ENCODE measurements at regions not wholly inside any gene's neighbourhood (a gene's known extent, or its start where the extent isn't known, plus 50 kb on each side); places are given as distances from the start of the nearest gene placed in this dataset.
"Not testable (repeated sequence)": the region's sequence is repeated elsewhere in the genome, so short reads cannot be mapped to it uniquely, and the experiment has no call there.

DNA sequence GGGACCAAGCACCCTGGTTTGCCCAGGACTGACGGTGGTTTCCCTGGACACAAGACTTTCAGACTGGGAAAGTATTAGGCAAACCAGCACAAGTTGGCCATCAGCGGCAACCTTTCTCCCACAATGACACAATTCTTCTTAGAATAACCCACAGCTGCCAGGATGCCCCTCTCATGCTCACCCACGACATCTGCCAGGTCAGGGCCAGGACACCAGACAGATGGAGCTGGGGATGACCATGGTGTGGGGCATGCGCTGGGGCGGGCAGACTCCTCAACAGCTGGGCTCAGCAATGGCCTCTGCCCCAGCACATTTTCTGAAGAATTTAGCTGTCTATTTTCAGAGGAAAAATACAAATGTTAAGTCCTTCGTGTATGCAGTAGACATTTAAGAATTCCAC lies 226.4 kb downstream of the FNDC1 start:
- intact Hi-C loops (cut with DNase I; ENCODE audit: low total_unique reads) = no loop called here
- Histone ChIP-seq H3K4me1 (no peaks in the 10 kb centered on the region), H3K27ac (no peak overlapping the region), H3K4me3 (no peak overlapping the region), H3K9me3 (no peaks in the 10 kb centered on the region), H3K27me3 (no peaks in the 10 kb centered on the region), H3K36me3 (no peaks in the 10 kb centered on the region)
- TF ChIP-seq, protein P1, sequence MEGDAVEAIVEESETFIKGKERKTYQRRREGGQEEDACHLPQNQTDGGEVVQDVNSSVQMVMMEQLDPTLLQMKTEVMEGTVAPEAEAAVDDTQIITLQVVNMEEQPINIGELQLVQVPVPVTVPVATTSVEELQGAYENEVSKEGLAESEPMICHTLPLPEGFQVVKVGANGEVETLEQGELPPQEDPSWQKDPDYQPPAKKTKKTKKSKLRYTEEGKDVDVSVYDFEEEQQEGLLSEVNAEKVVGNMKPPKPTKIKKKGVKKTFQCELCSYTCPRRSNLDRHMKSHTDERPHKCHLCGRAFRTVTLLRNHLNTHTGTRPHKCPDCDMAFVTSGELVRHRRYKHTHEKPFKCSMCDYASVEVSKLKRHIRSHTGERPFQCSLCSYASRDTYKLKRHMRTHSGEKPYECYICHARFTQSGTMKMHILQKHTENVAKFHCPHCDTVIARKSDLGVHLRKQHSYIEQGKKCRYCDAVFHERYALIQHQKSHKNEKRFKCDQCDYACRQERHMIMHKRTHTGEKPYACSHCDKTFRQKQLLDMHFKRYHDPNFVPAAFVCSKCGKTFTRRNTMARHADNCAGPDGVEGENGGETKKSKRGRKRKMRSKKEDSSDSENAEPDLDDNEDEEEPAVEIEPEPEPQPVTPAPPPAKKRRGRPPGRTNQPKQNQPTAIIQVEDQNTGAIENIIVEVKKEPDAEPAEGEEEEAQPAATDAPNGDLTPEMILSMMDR (IDR thresholded peaks at IDR 0.05) = no peak
- TF ChIP-seq POLR2A (IDR thresholded peaks at IDR 0.05) = no peak
- DNase-seq = no peak

DNA sequence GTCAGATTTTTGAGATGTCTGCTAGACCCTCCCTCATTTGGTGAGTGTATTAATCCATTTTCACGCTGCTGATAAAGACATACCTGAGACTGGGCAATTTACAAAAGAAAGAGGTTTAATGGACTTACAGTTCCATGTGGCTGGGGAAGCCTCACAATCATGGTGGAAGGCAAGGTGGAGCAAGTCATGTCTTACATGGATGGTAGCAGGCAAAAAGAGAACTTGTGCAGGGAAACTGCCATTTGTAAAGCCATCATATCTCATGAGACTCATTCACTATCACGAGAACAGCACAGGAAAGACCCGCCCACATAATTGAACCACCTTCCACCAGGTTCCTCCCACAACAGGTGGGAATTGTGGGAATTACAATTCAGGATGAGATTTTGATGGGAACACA lies 223.5 kb downstream of the FNDC1 start:
- H3K27me3 ChIP-seq; H3K36me3 ChIP-seq; H3K9me3 ChIP-seq; intact Hi-C loops (cut with DNase I; ENCODE audit: low total_unique reads); H3K4me1 ChIP-seq; H3K27ac ChIP-seq; H3K4me3 ChIP-seq; DNase-seq: not testable (repeated sequence)

DNA sequence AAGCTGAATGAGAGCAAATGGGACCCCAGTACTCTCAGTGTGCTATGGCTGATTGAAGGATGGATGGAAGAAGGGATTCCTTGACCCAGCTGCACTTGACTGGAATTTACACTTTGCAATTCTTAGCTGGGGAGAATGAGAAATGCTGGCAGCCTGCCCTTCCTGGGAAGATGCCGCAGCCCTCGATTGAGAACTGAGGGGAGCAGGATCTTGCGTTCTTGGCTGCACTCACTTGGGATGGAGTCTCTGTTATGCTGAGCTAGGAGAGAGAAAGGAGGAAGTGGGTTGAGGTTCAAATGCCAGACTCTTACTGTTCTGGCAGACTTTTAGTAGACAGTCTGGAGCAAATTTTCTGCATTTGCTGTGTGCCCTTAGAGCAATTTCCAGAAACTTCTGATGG lies 221.2 kb downstream of the FNDC1 start:
- intact Hi-C loops (cut with DNase I; ENCODE audit: low total_unique reads) = no loop called here
- no peak overlapping the region for H3K4me3 ChIP-seq
- DNase-seq = no peak
- no peaks in the 10 kb centered on the region for H3K4me1 ChIP-seq
- no peaks in the 10 kb centered on the region for H3K27me3 ChIP-seq
- no peak overlapping the region for H3K27ac ChIP-seq
- no peaks in the 10 kb centered on the region for H3K9me3 ChIP-seq
- no peaks in the 10 kb centered on the region for H3K36me3 ChIP-seq
- TF ChIP-seq, protein P1 (IDR thresholded peaks at IDR 0.05) = no peak
- no peak for TF ChIP-seq POLR2A (IDR thresholded peaks at IDR 0.05)

DNA sequence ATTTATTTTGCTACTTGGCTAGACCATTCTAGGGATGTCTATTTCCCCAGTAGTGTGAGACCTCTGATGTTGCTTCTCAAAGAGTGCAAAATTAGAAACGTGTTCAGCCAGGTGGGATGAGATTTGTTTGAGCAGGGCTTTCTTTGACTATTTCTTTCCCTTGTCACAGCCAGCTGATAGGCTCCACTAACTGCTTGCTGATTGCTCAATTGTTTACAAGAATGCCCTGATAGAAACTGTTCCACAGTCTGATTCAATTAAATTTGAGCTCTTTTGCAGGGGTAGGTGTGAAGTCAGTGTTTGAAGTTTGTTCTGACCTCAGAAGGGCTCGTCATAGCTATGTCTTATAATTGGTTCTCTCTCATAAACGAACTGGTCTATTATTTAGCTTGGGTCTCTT lies 220.5 kb downstream of the FNDC1 start:
- Histone ChIP-seq H3K27ac (no peak overlapping the region), H3K36me3 (no peaks in the 10 kb centered on the region), H3K9me3 (no peaks in the 10 kb centered on the region), H3K4me1 (no peaks in the 10 kb centered on the region), H3K4me3 (no peak overlapping the region), H3K27me3 (no peaks in the 10 kb centered on the region)
- intact Hi-C loops (cut with DNase I; ENCODE audit: low total_unique reads) = no loop called here
- TF ChIP-seq, protein P1 (IDR thresholded peaks at IDR 0.05) = no peak
- TF ChIP-seq POLR2A (IDR thresholded peaks at IDR 0.05) = no peak
- DNase-seq = no peak

DNA sequence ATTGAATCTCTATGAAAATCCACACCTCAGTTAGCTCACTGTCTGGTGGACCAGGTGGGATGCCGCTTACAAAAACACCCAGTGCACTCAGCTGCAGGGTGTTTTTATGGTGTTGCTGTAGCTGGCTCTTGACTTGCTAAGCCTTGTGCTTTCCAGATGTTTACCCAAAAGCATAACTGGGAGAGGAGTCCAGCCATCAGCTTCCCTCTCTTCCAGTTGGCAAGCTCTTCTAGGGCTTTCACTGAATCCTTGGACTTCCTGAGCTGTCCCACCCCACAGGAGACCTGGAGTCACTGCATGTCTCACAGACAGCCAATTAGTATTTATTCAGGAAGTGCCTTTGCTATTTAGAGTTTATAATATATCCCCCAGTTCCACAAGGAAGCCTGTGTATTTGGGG lies 210.9 kb downstream of the FNDC1 start:
- Histone ChIP-seq H3K4me1 (no peaks in the 10 kb centered on the region), H3K4me3 (no peak overlapping the region), H3K27ac (no peak overlapping the region), H3K9me3 (no peaks in the 10 kb centered on the region), H3K36me3 (no peaks in the 10 kb centered on the region), H3K27me3 (no peaks in the 10 kb centered on the region)
- TF ChIP-seq, protein P1 (IDR thresholded peaks at IDR 0.05) = no peak
- TF ChIP-seq POLR2A (IDR thresholded peaks at IDR 0.05) = no peak
- intact Hi-C loops (cut with DNase I; ENCODE audit: low total_unique reads) = no loop called here
- no peak for DNase-seq
